ENCODE measurements at regions not wholly inside any gene's neighbourhood (a gene's known extent, or its start where the extent isn't known, plus 50 kb on each side); places are given as distances from the start of the nearest gene placed in this dataset.

- Histone ChIP-seq H3K9me3 (no peaks in the 10 kb centered on the region), H3K9ac (no peak overlapping the region), H3K4me2 (no peak overlapping the region), H3K79me2 (ENCODE audit: insufficient read depth) (no peaks in the 10 kb centered on the region), H3K27ac (ENCODE audit: low read depth in 2 of 2, low read length in 1 of 2) (no peak overlapping the region), H3K4me1 (ENCODE audit: control insufficient read depth in 1 of 2, insufficient read depth in 2 of 2, low read depth in 1 of 2, low read length in 1 of 2) (0 out of 4 replicates have a peak, but pooled peaks cover 0 to 6% of the 10 kb centered on the region in 2 experiments), H2AFZ (ENCODE audit: low read depth) (no peak overlapping the region), H3K27me3 (ENCODE audit: insufficient read depth) (no peaks in the 10 kb centered on the region), H3F3A (replicated peaks; ENCODE audit: insufficient read depth) (no peaks in the 10 kb centered on the region), H4K20me1 (ENCODE audit: insufficient read depth) (no peaks in the 10 kb centered on the region), H3K36me3 (replicated peaks in 1 of 2; ENCODE audit: control insufficient read depth in 1 of 2, insufficient read depth in 2 of 2, low read length in 1 of 2) (no peaks in the 10 kb centered on the region), H3K4me3 (ENCODE audit: low read depth in 2 of 2, low read length in 1 of 2) (no peak overlapping the region), H3K9me2 (no peaks in the 10 kb centered on the region)
- no peak for DNase-seq
- POLR2A ChIA-PET = no interaction called here
- TF ChIP-seq, protein P1, sequence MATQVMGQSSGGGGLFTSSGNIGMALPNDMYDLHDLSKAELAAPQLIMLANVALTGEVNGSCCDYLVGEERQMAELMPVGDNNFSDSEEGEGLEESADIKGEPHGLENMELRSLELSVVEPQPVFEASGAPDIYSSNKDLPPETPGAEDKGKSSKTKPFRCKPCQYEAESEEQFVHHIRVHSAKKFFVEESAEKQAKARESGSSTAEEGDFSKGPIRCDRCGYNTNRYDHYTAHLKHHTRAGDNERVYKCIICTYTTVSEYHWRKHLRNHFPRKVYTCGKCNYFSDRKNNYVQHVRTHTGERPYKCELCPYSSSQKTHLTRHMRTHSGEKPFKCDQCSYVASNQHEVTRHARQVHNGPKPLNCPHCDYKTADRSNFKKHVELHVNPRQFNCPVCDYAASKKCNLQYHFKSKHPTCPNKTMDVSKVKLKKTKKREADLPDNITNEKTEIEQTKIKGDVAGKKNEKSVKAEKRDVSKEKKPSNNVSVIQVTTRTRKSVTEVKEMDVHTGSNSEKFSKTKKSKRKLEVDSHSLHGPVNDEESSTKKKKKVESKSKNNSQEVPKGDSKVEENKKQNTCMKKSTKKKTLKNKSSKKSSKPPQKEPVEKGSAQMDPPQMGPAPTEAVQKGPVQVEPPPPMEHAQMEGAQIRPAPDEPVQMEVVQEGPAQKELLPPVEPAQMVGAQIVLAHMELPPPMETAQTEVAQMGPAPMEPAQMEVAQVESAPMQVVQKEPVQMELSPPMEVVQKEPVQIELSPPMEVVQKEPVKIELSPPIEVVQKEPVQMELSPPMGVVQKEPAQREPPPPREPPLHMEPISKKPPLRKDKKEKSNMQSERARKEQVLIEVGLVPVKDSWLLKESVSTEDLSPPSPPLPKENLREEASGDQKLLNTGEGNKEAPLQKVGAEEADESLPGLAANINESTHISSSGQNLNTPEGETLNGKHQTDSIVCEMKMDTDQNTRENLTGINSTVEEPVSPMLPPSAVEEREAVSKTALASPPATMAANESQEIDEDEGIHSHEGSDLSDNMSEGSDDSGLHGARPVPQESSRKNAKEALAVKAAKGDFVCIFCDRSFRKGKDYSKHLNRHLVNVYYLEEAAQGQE (IDR thresholded peaks at IDR 0.05; ENCODE audit: low read depth, low read length) = no peak
- TF ChIP-seq YY1 (IDR thresholded peaks at IDR 0.05; ENCODE audit: low read depth) (no peak), SMC3 (IDR thresholded peaks at IDR 0.05; ENCODE audit: low read depth, low read length) (no peak), ELF1 (IDR thresholded peaks at IDR 0.05) (no peak), TCF12 (IDR thresholded peaks at IDR 0.05) (no peak), NRF1 (IDR thresholded peaks at IDR 0.05; ENCODE audit: low read depth, low read length) (no peak), SIN3A (IDR thresholded peaks at IDR 0.05; ENCODE audit: borderline replicate concordance, low read depth, low read length) (no peak), ZBTB33 (IDR thresholded peaks at IDR 0.05; ENCODE audit: borderline replicate concordance, low read depth) (no peak), JUND (IDR thresholded peaks at IDR 0.05) (no peak), POLR2AphosphoS5 (IDR thresholded peaks at IDR 0.05; ENCODE audit: low read depth, low read length) (no peak), EP300 (IDR thresholded peaks at IDR 0.05; ENCODE audit: borderline replicate concordance in 1 of 2, low read depth in 1 of 2, low read length in 1 of 2) (no peak)
- TF ChIP-seq, protein P2, sequence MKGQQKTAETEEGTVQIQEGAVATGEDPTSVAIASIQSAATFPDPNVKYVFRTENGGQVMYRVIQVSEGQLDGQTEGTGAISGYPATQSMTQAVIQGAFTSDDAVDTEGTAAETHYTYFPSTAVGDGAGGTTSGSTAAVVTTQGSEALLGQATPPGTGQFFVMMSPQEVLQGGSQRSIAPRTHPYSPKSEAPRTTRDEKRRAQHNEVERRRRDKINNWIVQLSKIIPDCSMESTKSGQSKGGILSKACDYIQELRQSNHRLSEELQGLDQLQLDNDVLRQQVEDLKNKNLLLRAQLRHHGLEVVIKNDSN (IDR thresholded peaks at IDR 0.05; ENCODE audit: borderline replicate concordance, low read depth) = no peak
- WGBS (ENCODE audit: low lambda C conversion rate) = 7% methylated on average over 3 of the region's 3 CpGs
- CTCF ChIA-PET = interaction anchor here (0.6 kb wide), 1 partner anchor 656 kb away, joined by 3 read pairs; no protein-coding TSS in a partner anchor
Observed at GRCh38 chr4:148780426-148781005, 338.3 kb upstream of the NR3C2 start.

Data from SK-N-SH (cell line).